ENCODE measurements at regions not wholly inside any gene's neighbourhood (a gene's known extent, or its start where the extent isn't known, plus 50 kb on each side); places are given as distances from the start of the nearest gene placed in this dataset.
"Not testable (repeated sequence)": the region's sequence is repeated elsewhere in the genome, so short reads cannot be mapped to it uniquely, and the experiment has no call there.

- no peaks in the 10 kb centered on the region for H3K36me3 Mint-ChIP-seq (ENCODE audit: low read depth)
- H3K4me3 Mint-ChIP-seq: no peak overlapping the region
- TF ChIP-seq, protein P1, sequence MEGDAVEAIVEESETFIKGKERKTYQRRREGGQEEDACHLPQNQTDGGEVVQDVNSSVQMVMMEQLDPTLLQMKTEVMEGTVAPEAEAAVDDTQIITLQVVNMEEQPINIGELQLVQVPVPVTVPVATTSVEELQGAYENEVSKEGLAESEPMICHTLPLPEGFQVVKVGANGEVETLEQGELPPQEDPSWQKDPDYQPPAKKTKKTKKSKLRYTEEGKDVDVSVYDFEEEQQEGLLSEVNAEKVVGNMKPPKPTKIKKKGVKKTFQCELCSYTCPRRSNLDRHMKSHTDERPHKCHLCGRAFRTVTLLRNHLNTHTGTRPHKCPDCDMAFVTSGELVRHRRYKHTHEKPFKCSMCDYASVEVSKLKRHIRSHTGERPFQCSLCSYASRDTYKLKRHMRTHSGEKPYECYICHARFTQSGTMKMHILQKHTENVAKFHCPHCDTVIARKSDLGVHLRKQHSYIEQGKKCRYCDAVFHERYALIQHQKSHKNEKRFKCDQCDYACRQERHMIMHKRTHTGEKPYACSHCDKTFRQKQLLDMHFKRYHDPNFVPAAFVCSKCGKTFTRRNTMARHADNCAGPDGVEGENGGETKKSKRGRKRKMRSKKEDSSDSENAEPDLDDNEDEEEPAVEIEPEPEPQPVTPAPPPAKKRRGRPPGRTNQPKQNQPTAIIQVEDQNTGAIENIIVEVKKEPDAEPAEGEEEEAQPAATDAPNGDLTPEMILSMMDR (conservative IDR thresholded peaks at IDR 0.05): no peak
- H3K4me1 Mint-ChIP-seq: peaks cover 5% of the 10 kb centered on the region
- 94 to 100% methylated on average over 2 to 7 of the region's 7 CpGs for WGBS, 2 experiments (ENCODE audit: insufficient coverage in 1 of 2, insufficient read length in 1 of 2)
- Histone ChIP-seq H3K27ac (ENCODE audit: low read depth, low read length) (no peak overlapping the region), H3K36me3 (ENCODE audit: control insufficient read depth, insufficient read depth, low read length) (no peaks in the 10 kb centered on the region), H3K9ac (ENCODE audit: extremely low read depth, low read length, poor library complexity, severe bottlenecking) (no peak overlapping the region), H3K4me1 (ENCODE audit: control insufficient read depth, insufficient read depth, low read length) (no peaks in the 10 kb centered on the region), H3K4me3 (ENCODE audit: low read length) (no peak overlapping the region), H3K27me3 (ENCODE audit: control insufficient read depth, insufficient read depth, low read length, poor library complexity, severe bottlenecking) (no peaks in the 10 kb centered on the region), H3K9me3 (ENCODE audit: control insufficient read depth, low read length) (no peaks in the 10 kb centered on the region)
- H3K9me3 Mint-ChIP-seq: no peaks in the 10 kb centered on the region
- no peak overlapping the region for H3K27ac Mint-ChIP-seq
- no peaks in the 10 kb centered on the region for H3K27me3 Mint-ChIP-seq (ENCODE audit: insufficient read depth)
- no peak for DNase-seq
Measured at GRCh38 chr7:24113506-24113905, 170.5 kb upstream of the NPY start.

DNA sequence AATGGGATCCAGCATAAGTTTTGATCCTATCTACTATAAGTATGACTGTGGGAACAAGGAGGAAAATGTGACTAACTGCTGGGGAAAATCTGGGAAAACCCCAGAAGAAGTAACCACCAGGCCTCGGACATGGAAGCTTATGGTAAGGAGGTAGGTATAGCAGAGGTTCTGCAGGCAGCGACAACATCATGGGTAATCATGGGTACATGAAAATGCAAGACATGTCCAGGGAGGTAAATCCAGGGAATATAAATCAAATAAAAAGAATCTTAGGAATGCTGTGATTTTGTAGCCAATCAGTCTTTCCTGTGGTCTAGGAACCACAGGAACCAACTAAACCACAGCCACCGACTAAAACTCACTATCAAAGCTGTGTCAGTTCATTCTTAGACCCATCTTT, 168.3 kb upstream of the NPY start:
- Histone ChIP-seq H3K9me3 (ENCODE audit: control insufficient read depth, low read length) (no peaks in the 10 kb centered on the region), H3K36me3 (ENCODE audit: control insufficient read depth, insufficient read depth, low read length) (no peaks in the 10 kb centered on the region), H3K4me3 (ENCODE audit: low read length) (no peak overlapping the region), H3K27me3 (ENCODE audit: control insufficient read depth, insufficient read depth, low read length, poor library complexity, severe bottlenecking) (no peaks in the 10 kb centered on the region), H3K9ac (ENCODE audit: extremely low read depth, low read length, poor library complexity, severe bottlenecking) (no peak overlapping the region), H3K27ac (ENCODE audit: low read depth, low read length) (no peak overlapping the region), H3K4me1 (ENCODE audit: control insufficient read depth, insufficient read depth, low read length) (no peaks in the 10 kb centered on the region)
- no peaks in the 10 kb centered on the region for H3K36me3 Mint-ChIP-seq (ENCODE audit: low read depth)
- WGBS, 2 experiments (ENCODE audit: insufficient coverage in 1 of 2, insufficient read length in 1 of 2): 91 to 100% methylated on average over 1 to 3 of the region's 3 CpGs
- H3K4me1 Mint-ChIP-seq: no peaks in the 10 kb centered on the region
- H3K27me3 Mint-ChIP-seq (ENCODE audit: insufficient read depth): no peaks in the 10 kb centered on the region
- no peak overlapping the region for H3K4me3 Mint-ChIP-seq
- no peaks in the 10 kb centered on the region for H3K9me3 Mint-ChIP-seq
- no peak overlapping the region for H3K27ac Mint-ChIP-seq
- TF ChIP-seq, protein P1 (conservative IDR thresholded peaks at IDR 0.05): no peak
- DNase-seq: no peak

- 89 to 100% methylated on average over 4 to 7 of the region's 7 CpGs for WGBS, 2 experiments (ENCODE audit: insufficient coverage in 1 of 2, insufficient read length in 1 of 2)
- H3K4me3 ChIP-seq (ENCODE audit: low read length); H3K36me3 Mint-ChIP-seq (ENCODE audit: low read depth); H3K4me1 ChIP-seq (ENCODE audit: control insufficient read depth, insufficient read depth, low read length); H3K9me3 ChIP-seq (ENCODE audit: control insufficient read depth, low read length); H3K9ac ChIP-seq (ENCODE audit: extremely low read depth, low read length, poor library complexity, severe bottlenecking); H3K4me3 Mint-ChIP-seq; H3K36me3 ChIP-seq (ENCODE audit: control insufficient read depth, insufficient read depth, low read length); H3K27ac ChIP-seq (ENCODE audit: low read depth, low read length); H3K27ac Mint-ChIP-seq; H3K27me3 ChIP-seq (ENCODE audit: control insufficient read depth, insufficient read depth, low read length, poor library complexity, severe bottlenecking); H3K9me3 Mint-ChIP-seq; H3K4me1 Mint-ChIP-seq; H3K27me3 Mint-ChIP-seq (ENCODE audit: insufficient read depth): not testable (repeated sequence)
- peak; percentile 22 for DNase-seq
Measured at GRCh38 chr7:24117903-24118499, 166.0 kb upstream of the NPY start.

DNA sequence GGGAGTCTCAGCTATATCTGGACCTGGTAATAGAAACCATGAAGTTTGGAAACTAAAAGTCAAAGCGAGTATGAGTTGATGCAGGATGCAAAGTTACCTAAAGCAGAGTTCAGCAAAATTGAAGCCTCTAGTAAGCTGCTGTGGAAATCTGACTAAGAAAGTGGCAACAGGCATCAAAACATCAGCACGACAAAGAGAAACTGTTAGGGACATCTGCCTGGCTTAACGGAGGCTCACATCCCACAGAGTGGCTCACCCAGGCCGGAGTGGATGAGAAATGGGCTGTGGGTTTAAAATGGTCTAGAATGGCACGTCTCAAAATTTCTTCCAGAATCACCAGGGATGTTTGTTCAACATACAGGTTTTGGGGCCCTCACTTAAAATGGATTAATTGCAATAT, 164.1 kb upstream of the NPY start:
- WGBS, 2 experiments (ENCODE audit: insufficient coverage in 1 of 2, insufficient read length in 1 of 2): 68 to 72% methylated on average over 4 to 5 of the region's 5 CpGs
- peak; percentile 46 for DNase-seq
- H3K27ac Mint-ChIP-seq: no peak overlapping the region

More for the DNA sequence above, 164.1 kb upstream of the NPY start:
- Histone ChIP-seq H3K4me1 (ENCODE audit: control insufficient read depth, insufficient read depth, low read length) (no peaks in the 10 kb centered on the region), H3K4me3 (ENCODE audit: low read length) (no peak overlapping the region), H3K9ac (ENCODE audit: extremely low read depth, low read length, poor library complexity, severe bottlenecking) (no peak overlapping the region), H3K27ac (ENCODE audit: low read depth, low read length) (no peak overlapping the region), H3K27me3 (ENCODE audit: control insufficient read depth, insufficient read depth, low read length, poor library complexity, severe bottlenecking) (no peaks in the 10 kb centered on the region), H3K9me3 (ENCODE audit: control insufficient read depth, low read length) (no peaks in the 10 kb centered on the region), H3K36me3 (ENCODE audit: control insufficient read depth, insufficient read depth, low read length) (no peaks in the 10 kb centered on the region)
- Mint-ChIP-seq H3K4me3 (no peak overlapping the region), H3K36me3 (ENCODE audit: low read depth) (no peaks in the 10 kb centered on the region), H3K4me1 (no peaks in the 10 kb centered on the region), H3K9me3 (no peaks in the 10 kb centered on the region), H3K27me3 (ENCODE audit: insufficient read depth) (no peaks in the 10 kb centered on the region)
- TF ChIP-seq, protein P1 (conservative IDR thresholded peaks at IDR 0.05): no peak
